ENCODE measurements at regions not wholly inside any gene's neighbourhood (a gene's known extent, or its start where the extent isn't known, plus 50 kb on each side); places are given as distances from the start of the nearest gene placed in this dataset.

DNA sequence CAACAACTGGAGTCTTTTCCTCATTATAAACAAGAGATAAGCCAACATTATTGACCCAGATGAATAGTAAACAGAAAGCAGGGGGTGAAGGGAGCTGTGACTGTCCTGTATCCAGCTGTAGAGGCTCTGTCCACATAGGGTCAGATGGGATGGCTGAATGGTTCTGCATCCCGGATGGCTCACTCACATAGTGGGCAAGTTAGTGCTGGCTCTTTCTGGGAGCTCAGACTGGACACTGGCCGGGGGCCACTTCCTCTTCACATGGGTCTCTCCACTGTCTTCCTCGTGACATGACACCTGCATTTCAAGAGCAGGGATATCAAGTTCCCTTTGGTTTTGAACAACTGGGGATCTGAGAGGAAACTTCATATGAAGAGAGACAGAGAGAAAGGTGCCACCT lies 969.6 kb upstream of the TMEM132C start:
- TF ChIP-seq, protein P1, sequence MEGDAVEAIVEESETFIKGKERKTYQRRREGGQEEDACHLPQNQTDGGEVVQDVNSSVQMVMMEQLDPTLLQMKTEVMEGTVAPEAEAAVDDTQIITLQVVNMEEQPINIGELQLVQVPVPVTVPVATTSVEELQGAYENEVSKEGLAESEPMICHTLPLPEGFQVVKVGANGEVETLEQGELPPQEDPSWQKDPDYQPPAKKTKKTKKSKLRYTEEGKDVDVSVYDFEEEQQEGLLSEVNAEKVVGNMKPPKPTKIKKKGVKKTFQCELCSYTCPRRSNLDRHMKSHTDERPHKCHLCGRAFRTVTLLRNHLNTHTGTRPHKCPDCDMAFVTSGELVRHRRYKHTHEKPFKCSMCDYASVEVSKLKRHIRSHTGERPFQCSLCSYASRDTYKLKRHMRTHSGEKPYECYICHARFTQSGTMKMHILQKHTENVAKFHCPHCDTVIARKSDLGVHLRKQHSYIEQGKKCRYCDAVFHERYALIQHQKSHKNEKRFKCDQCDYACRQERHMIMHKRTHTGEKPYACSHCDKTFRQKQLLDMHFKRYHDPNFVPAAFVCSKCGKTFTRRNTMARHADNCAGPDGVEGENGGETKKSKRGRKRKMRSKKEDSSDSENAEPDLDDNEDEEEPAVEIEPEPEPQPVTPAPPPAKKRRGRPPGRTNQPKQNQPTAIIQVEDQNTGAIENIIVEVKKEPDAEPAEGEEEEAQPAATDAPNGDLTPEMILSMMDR (conservative IDR thresholded peaks at IDR 0.05; ENCODE audit: low read depth): no peak
- no peak for DNase-seq (ENCODE audit: low spot score)
- CTCF ChIA-PET: no interaction called here
- POLR2A ChIA-PET (ENCODE audit: low non-redundant PET): no interaction called here
- H3K27ac ChIP-seq: no peak overlapping the region

- TF ChIP-seq, protein P1 (conservative IDR thresholded peaks at IDR 0.05; ENCODE audit: low read depth): no peak
- DNase-seq (ENCODE audit: low spot score): no peak
Measured at GRCh38 chr12:127300075-127300474, 966.9 kb upstream of the TMEM132C start.

DNA sequence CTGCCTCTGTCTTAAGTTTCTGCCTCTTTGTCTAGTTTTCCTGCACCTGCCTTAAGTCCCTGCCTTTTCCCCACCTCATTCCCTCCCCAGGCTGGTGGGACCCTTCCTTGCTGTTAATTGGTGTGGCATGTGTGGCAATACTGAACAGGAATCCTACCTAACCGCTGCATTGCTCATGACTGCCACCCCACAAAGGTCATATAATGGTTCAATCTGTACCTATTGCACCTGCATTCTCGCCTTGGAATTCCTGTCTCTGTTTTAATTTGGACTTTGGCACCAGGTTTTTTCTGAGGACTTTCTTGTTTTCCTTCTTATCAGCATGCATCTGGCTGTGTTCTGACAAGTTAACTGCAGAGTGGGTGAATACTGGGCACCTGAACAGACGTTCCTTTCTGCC lies 966.2 kb upstream of the TMEM132C start:
- ChIA-PET POLR2A (ENCODE audit: low non-redundant PET) (no interaction called here), CTCF (no interaction called here)
- TF ChIP-seq, protein P1 (conservative IDR thresholded peaks at IDR 0.05; ENCODE audit: low read depth): no peak
- H3K27ac ChIP-seq: no peak overlapping the region
- no peak for DNase-seq (ENCODE audit: low spot score)

More at GRCh38 chr12:127300075-127300474, 966.9 kb upstream of the TMEM132C start:
- no peak overlapping the region for H3K27ac ChIP-seq
- ChIA-PET POLR2A (ENCODE audit: low non-redundant PET) (no interaction called here), CTCF (no interaction called here)

- TF ChIP-seq, protein P1 (conservative IDR thresholded peaks at IDR 0.05; ENCODE audit: low read depth): no peak
- ChIA-PET CTCF (interaction anchor here (1.1 kb wide), 1 partner anchor 79 kb away, joined by 4 read pairs; no protein-coding TSS in a partner anchor), POLR2A (ENCODE audit: low non-redundant PET) (no interaction called here)
- no peak overlapping the region for H3K27ac ChIP-seq
- no peak for DNase-seq (ENCODE audit: low spot score)
Measured at GRCh38 chr12:127301876-127302275, 965.1 kb upstream of the TMEM132C start.

DNA sequence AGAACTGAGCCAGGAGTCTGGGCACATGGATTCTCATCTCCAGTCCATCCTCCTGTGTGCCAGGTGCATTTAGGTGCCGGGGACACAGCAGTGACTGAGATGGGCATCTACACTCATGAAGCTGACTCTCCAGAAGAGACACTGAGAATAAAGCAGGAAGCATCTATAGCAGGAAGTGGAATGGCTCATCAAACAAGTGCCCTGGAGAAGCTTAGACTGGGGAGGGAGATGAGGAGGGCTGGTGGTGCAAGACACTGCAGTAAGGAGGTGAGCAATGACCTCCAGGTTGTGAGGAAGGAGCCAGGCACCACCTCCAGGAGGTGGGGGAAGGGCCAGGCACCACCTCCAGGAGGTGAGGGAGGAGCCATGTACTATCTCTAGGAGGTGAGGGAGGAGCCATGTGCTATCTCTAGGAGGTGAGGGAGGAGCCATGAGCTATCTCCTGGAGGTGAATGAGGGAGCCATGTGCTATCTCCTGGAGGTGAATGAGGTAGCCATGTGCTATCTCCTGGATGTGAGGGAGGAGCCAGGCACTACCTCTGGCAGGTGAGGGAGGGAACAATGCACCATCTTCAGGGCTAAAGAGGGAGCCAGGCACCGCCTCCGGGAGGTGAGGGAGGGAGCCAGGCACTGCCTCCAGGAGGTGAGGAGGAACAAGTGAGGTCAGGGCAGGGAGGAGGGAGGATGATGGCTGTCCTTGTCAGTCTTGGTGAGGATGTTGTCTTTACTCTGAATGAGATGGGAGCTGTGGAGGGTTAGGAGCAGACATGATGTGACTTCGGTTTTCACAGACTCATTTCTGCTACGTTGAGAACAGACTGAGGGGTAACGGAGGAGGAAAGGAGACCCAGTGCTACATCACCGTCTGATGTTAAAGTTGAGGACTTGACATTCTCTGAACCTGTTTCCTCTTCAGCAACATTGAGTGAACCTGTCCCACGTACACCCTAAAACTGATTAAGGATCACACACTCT lies 961.9 kb upstream of the TMEM132C start:
- no peak for DNase-seq (ENCODE audit: low spot score)
- TF ChIP-seq, protein P1 (conservative IDR thresholded peaks at IDR 0.05; ENCODE audit: low read depth): no peak
- ChIA-PET POLR2A (ENCODE audit: low non-redundant PET) (no interaction called here), CTCF (interaction anchor here (0.6 kb wide), 1 partner anchor 709 kb away, joined by 3 read pairs; no protein-coding TSS in a partner anchor)
- no peak overlapping the region for H3K27ac ChIP-seq

DNA sequence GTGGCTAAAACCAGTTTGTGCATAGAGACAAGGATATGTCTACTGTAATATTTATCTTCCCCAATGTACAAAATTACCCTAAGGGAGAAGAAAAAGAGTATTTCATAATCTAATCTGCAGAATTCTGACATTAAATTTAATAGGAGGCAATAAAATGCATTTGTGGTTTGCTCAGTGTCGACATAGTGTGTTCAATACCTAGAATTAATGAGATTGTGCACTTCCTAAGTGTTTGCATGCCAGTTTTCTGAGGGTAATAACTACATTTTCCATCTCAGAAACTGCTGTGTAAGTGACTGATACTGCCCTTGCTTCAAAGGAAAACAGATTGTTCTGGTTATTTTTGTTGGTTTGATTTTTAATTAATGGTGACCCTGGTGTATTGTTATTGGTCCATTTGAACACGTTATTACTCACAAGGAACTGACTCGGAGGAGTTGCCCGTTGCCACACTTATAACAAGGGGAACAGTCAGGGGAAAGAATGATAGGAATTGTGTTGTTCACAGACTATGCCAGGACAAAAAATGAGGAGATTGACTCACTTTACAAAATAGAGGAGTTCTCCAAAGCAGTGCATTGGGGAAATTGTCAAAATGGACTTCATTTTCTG lies 960.3 kb upstream of the TMEM132C start:
- TF ChIP-seq, protein P1 (conservative IDR thresholded peaks at IDR 0.05; ENCODE audit: low read depth): no peak
- no peak overlapping the region for H3K27ac ChIP-seq
- CTCF ChIA-PET: no interaction called here
- no peak for DNase-seq (ENCODE audit: low spot score)
- POLR2A ChIA-PET (ENCODE audit: low non-redundant PET): no interaction called here

Measured in RWPE1 (cell line).